Fibroblast of skin of right biceps (primary cell): ENCODE measurements at regions not wholly inside any gene's neighbourhood (a gene's known extent, or its start where the extent isn't known, plus 50 kb on each side); places are given as distances from the start of the nearest gene placed in this dataset.

Experiments used
- DNase-seq: peaks from one replicate; pipeline ENCODE4 v3.0.0-alpha.2; 2013

DNA sequence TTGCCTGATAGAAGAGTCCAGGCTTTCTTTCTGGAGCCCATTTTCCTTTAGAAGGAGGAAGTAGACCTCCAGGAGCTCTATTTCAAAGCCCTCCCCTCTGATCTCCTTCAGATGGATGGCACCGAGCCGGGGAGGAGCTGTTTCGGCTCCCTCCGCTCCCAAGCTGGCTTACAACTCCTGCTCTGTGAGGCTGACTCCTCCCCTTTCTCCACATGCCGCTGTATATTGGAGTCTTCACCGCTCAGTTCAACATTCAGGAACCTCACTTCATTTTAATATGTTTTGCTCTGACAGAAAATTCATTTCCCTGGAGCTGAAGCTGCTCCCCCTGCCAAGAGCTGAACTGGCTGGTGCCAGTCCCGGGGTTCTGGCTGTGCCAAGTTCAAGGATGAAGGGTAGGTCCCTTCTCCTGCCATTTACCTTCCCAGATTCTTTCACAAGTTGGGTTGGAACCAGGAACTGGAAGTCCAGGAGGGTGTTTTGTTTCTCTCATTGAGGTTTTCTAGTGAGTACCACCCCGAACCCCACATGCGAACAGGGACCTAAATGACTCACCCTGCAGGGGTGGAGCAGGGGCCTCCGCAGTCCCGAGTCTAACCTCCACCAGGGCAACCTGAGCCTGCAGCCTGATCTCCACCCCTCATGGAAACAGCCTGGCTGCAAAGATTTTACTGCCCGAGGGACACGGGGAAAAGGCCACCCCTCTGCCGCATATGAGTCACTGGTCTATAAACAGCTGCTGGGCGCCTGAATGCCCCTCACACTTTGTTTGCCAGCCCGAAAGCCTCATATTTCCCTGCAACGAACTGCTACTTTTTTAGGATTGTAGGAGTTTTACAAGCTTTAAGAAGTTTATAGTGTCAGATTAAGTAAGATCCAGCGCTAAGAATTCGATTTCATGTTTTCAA, 68.6 kb upstream of the FOXA2 start:
- DNase-seq = no peak

GRCh38 chr20:22653658-22654642, 69.6 kb upstream of the FOXA2 start:
- no peak for DNase-seq

DNA sequence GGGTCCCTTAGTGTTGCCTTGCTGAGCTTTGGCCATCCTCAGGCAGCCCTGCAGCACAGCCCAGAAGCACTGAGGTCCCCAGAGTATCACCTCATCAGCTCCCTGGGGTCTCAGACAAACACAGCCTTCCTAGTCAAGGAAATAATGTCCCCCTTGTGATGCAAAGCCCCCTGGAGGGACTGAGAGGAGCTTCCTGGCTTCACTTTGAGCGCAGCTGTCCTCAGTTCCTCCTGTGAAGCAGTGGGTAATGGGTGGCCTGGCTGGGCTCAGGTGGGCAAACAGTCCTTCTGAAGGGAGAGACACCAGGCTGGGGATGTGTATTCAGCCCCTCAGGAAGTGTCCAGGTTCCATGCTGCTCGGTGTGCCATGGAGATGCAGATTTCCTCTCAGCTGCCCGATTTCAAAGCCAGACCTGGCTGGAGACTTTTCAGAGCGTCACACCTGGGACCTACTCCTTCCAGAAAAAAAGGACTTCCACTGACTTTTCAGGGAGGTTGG, 79.2 kb upstream of the FOXA2 start:
- no peak for DNase-seq

DNA sequence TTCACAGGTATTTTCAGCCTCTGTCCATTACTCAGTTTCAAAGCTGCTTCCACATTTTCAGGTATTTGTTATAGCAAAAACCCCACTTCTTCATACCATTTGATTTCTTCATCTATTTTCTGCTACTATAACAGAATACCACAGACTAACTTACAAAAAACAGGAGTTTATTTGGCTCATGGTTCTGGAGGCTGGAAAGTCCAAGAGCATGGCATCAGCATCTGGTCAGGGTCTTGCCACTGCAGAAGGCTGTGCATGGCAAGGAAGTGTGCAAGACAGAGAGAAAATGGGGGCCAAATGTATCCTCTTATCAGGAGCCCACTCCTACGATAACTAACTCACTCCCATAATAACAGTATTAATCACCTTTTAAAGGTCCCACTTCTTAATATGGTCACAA, 82.8 kb upstream of the FOXA2 start:
- no peak for DNase-seq

- no peak for DNase-seq
Observed at GRCh38 chr20:22672191-22672590, 87.8 kb upstream of the FOXA2 start.

DNA sequence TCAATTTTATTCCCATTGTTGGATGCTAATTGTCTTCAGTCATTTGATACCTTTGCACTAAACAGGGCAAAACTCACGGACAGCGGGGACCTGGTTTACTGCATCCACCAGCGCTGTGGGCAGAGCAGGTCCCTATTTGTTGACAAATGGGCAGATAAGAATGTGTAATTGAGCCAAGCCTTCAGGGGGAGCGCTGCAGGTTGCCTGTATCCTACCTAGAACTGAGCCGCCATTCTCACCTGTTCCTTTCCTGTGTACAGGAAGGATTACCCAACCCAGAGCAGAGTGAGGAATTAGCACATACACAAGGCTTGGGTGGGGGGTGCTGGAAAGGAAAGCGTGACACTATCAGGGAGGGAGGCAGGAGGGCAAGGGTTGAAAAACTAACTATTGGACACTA, 89.1 kb upstream of the FOXA2 start:
- DNase-seq = no peak

DNA sequence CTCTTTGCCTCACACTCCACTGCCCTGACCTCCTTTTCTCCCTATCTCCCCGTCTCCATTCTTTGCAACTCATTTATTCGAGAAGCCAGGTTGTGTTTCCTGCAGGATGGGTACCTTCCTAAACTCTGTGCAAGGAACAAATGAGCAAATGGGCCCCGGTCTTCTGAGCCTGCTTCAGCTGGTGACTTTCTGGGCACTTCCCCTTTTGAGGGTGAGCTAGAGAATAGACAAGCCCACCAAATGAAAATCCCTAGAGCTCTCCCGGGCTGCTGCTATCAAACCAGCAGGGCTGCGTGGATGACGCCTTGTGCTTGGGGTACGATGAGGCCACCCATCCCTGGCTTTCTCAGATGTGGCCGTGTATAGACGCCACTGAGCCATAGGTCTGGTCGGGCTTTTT, 91.0 kb upstream of the FOXA2 start:
- no peak for DNase-seq

DNA sequence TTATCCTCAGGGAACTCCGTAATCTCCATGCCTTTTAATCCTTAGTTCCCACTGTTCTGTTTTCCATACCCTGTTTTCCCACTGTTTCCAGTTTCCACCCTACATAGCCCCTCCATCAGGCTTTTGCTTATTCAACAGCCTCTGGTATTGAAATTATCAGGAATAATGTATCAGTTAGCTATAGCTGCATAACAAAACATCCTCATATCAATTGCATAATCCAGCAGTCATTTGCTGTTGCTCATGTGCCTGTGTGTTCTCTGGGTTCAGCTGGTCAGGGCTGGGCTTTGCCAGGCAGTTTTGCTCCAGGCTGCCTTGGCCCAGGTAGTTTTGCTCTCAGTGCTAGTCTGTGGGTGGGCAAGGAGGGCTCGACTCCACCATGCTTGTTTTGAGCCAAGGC, 94.3 kb upstream of the FOXA2 start:
- DNase-seq = no peak

DNA sequence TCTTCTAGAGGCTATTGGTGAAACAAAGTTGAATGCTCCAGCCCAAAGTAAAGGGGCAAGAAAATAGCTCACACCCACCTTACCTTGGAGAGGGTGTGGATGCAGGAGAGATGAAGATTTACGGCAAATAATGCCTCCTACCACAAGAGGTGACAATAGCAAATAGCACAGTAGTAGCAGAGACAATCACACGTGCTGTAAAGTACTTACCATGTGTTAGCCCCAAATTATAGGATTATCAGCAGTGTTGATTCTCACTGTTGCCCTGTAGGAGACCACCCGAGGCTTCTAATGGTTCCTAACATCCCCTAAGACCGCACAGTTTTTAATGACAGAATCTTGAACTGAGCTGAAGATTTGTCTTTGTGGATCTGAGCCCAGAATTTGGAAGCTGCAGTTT, 94.8 kb upstream of the FOXA2 start:
- no peak for DNase-seq

GRCh38 chr20:22680031-22680740, 95.8 kb upstream of the FOXA2 start:
- DNase-seq = no peak

GRCh38 chr20:22681591-22682248, 97.3 kb upstream of the FOXA2 start:
- no peak for DNase-seq

GRCh38 chr20:22682381-22682780, 98.0 kb upstream of the FOXA2 start:
- DNase-seq = no peak

GRCh38 chr20:22684072-22684762, 99.8 kb upstream of the FOXA2 start:
- peak; percentile 65 for DNase-seq

DNA sequence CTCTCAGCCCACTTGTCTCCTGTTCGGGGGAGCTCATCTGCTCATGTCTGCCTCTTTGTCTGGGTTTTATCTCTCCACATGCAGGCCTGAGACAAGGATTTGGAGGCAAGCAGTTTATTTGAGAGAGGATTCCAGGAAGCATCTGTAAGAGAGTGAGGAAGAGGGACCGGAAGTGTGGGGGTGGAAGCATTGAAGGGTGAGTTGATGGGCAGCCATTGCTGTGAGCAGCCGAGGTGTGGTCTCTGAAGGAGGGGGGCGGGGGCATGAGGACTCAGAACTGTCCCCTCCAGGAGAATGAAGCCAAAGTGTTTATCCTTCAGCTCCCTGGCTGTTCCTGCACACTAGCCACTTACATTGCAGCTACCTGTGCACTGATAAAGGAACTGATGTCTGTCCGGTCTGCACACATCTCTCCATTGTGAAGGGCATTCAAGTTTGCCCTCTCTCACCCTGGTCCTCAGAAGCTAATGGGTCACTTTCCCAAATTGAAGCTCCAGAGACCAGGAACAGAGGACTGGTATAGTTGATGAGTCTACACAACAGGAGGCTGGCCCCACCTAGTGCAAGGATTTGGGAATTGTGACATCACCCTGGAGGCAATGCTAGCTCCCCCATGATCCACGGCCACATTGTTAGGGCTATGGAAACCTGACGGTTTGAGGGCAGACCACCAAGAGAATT, 100.5 kb upstream of the FOXA2 start:
- DNase-seq = no peak

DNA sequence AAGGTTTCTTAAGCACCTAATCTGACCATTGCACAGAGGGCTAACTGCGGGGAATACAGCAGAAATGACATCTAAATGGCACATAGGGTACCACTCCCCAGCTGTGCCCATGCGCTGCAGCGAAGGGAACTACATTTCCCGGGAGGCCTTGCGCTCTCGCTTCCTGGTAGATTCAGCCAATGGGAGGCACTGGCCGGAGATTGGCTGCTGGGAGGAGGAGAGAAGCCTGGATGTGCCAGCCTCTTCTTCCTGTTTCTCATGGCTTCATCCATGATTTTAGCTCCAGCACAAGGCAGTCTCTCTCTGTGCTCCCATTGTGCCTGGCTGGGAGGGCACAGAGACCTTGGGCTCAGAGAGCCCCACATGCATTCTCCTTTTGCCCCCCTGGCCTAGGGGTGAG, 101.7 kb upstream of the FOXA2 start:
- peak; percentile 72 for DNase-seq

DNA sequence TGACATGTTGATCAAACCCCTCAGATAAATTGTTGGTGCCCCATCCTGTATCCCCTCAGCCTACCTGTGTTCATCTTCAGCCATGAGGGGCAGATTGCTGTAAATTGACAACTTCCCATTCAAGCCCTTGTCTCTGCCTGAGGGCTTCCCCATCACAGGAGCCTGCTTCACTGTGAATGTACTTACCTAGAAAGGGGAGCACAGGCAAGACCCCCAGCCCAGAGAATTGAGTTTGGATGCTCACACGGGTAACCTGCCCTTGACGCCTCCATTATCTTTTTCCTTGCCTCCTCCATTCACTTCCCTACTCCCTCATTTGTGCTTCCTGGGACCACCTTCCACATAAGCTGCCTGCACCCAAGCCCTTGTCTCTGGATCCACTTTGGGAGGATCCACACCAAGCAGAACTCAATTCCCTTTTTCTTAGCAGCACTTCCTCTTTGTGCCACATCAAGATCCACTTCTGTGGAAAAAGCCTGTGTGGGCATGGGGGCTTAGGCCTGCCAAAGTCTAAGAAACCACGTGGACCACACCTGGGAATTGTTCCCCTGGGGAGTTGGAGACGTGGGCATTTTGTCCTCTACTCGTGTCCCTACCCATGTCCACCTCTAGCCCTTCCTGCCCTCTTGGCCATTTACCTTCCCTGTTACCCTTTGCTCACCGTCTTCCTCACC, 103.4 kb upstream of the FOXA2 start:
- DNase-seq = no peak

GRCh38 chr20:22688485-22688884, 104.1 kb upstream of the FOXA2 start:
- no peak for DNase-seq

- no peak for DNase-seq
Observed at GRCh38 chr20:22689266-22689665, 104.9 kb upstream of the FOXA2 start.

- DNase-seq = no peak
Observed at GRCh38 chr20:22690000-22690399, 105.6 kb upstream of the FOXA2 start.

DNA sequence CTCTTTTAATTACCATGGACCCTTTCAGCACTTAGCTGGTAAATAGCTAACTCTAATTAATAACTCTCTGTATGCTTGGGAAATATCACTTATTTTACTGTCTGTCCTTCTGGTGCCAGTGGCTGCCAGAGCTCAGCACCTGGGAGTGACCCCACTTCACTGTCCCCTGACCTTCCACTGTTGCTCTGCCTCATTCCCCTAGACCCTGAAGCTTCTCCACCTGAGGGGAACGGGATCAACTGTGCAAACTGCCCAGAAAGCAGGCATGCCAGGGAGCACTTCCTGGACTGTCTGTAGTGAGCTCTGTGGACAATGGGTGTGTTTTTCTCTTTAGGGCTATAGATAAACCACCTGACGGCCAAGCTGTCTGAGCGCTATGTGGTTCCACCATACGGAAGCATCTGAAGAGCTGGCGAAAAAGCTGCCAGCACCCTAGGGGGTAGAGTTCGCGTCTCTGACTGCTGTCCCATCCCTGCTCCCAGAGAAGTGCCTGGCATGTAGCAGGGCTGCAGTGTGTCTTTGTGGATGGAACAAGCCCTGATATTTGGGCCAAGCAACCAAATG, 106.3 kb upstream of the FOXA2 start:
- DNase-seq = no peak
